ENCODE measurements at regions not wholly inside any gene's neighbourhood (a gene's known extent, or its start where the extent isn't known, plus 50 kb on each side); places are given as distances from the start of the nearest gene placed in this dataset.

DNA sequence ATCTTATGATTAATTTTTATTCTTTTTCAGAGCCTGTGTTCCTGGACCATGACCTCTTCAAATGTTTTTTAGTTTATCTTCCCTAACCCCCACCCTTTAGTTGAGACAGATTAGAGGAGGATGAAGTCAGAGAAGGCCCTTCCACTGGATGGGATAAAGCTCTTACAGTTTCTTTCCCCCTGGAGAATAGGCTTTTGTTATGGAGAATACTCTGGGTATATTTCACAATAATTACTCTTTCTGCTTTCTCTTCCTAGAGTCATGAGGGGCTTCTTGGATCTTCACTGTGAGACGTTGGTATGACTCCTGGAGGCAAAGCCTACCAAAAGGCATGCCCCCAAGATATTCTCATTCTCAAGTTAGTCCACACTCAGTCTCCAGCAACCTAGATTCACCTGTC is 144.4 kb upstream of the THRB start:
- intact Hi-C loops (cut with micrococcal nuclease): no loop called here
- ATAC-seq (no peak), FAIRE-seq (no peak), DNase-seq (ENCODE audit: extremely low read depth in 1 of 4, low spot score in 3 of 4) (no peak)
- WGBS (ENCODE audit: insufficient coverage, low coverage, missing lambda C conversion rate): 11% methylated on average over 1 of the region's 1 CpG
- H3K4me2 ChIP-seq (ENCODE audit: insufficient read depth, low read length): no peak overlapping the region
- POLR2A ChIA-PET: interaction anchor here (0.7 kb wide), 1 partner anchor 11 kb away, joined by 3 read pairs; no protein-coding TSS in a partner anchor
- in situ Hi-C loops (cut with MboI): no loop called here
- H4K20me1 ChIP-seq (replicated peaks; ENCODE audit: control insufficient read depth, insufficient read depth, low read length): no peaks in the 10 kb centered on the region
- H3K9me3 ChIP-seq (replicated peaks; ENCODE audit: control insufficient read depth, insufficient read depth, low read depth, low read length): no peaks in the 10 kb centered on the region
- H3K4me3 ChIP-seq: no peak overlapping the region
- no TSS peak for BruUV-seq (replicated peaks)
- no peaks in the 10 kb centered on the region for H3K79me2 ChIP-seq (ENCODE audit: control insufficient read depth, insufficient read depth, low read length)
- H3K36me3 ChIP-seq (ENCODE audit: control insufficient read depth, insufficient read depth, low read length): no peaks in the 10 kb centered on the region
- H3K27ac ChIP-seq (ENCODE audit: extremely low read depth, low read depth, low read length): no peak overlapping the region
- TF ChIP-seq, protein P1, sequence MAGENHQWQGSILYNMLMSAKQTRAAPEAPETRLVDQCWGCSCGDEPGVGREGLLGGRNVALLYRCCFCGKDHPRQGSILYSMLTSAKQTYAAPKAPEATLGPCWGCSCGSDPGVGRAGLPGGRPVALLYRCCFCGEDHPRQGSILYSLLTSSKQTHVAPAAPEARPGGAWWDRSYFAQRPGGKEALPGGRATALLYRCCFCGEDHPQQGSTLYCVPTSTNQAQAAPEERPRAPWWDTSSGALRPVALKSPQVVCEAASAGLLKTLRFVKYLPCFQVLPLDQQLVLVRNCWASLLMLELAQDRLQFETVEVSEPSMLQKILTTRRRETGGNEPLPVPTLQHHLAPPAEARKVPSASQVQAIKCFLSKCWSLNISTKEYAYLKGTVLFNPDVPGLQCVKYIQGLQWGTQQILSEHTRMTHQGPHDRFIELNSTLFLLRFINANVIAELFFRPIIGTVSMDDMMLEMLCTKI (IDR thresholded peaks at IDR 0.05; ENCODE audit: partially characterized antibody): no peak
- no peak for TF ChIP-seq SRF (CRISPR knock-in tag; IDR thresholded peaks at IDR 0.05)
- TF ChIP-seq PATZ1 (CRISPR knock-in tag; IDR thresholded peaks at IDR 0.05; ENCODE audit: borderline replicate concordance): no peak
- no peak for TF ChIP-seq MLLT1 (IDR thresholded peaks at IDR 0.05)
- no peak for TF ChIP-seq RREB1 (CRISPR knock-in tag; IDR thresholded peaks at IDR 0.05)
- no peak for TF ChIP-seq KLF1 (tag; IDR thresholded peaks at IDR 0.05)
- TF ChIP-seq ZNF165 (CRISPR knock-in tag; IDR thresholded peaks at IDR 0.05; ENCODE audit: borderline replicate concordance): no peak
- TF ChIP-seq, protein P2, sequence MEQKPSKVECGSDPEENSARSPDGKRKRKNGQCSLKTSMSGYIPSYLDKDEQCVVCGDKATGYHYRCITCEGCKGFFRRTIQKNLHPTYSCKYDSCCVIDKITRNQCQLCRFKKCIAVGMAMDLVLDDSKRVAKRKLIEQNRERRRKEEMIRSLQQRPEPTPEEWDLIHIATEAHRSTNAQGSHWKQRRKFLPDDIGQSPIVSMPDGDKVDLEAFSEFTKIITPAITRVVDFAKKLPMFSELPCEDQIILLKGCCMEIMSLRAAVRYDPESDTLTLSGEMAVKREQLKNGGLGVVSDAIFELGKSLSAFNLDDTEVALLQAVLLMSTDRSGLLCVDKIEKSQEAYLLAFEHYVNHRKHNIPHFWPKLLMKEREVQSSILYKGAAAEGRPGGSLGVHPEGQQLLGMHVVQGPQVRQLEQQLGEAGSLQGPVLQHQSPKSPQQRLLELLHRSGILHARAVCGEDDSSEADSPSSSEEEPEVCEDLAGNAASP (IDR thresholded peaks at IDR 0.05): no peak
- TF ChIP-seq GTF2A2 (tag; IDR thresholded peaks at IDR 0.05): no peak
- no peak for TF ChIP-seq NR3C1 (CRISPR knock-in tag; IDR thresholded peaks at IDR 0.05)
- no peak for TF ChIP-seq ZNF175 (CRISPR knock-in tag; IDR thresholded peaks at IDR 0.05; ENCODE audit: low read depth)
- H3K27me3 ChIP-seq (ENCODE audit: control insufficient read depth in 2 of 2, insufficient read depth in 2 of 2, low read length in 2 of 2): no peaks in the 10 kb centered on the region
- no peaks in the 10 kb centered on the region for H3K4me1 ChIP-seq (replicated peaks in 1 of 2; ENCODE audit: control insufficient read depth in 2 of 2, insufficient read depth in 2 of 2, low read length in 2 of 2)
- no peak overlapping the region; the same call in 1 of the 2 replicates for H2AFZ ChIP-seq (ENCODE audit: low read depth, low read length)
- no peaks in the 10 kb centered on the region for H3K9me1 ChIP-seq (ENCODE audit: control insufficient read depth, insufficient read depth, low read length)
- CTCF ChIA-PET (ENCODE audit: low intra/inter-chr PET ratio): no interaction called here
- no peak overlapping the region for H3K9ac ChIP-seq (ENCODE audit: insufficient read depth in 1 of 2, low read depth in 2 of 2, low read length in 2 of 2)

All from K562 (cell line).